K562 (cell line): ENCODE measurements at regions not wholly inside any gene's neighbourhood (a gene's known extent, or its start where the extent isn't known, plus 50 kb on each side); places are given as distances from the start of the nearest gene placed in this dataset.

ENCODE experiments used
- ATAC-seq: fragments of 200-7000 bp; cut with Tn5 transposase; 3 replicates; pipeline ENCODE4 v1.9.1; 2020; ENCODE audit warnings: moderate library complexity
- BruUV-seq: library from RNA; stranded (reverse); fragments of 400-500 nt; replicated peaks from 2 replicates; lab custom pipeline; 2021; lab: Mats Ljungman, UMichigan
- CTCF ChIA-PET: fragments of 300-600 bp; formaldehyde crosslinking; extraction: SDS; loops from one replicate; lab custom pipeline; 2021; ENCODE audit warnings: low intra/inter-chr PET ratio; lab: Yijun Ruan, JAX
- POLR2A ChIA-PET: fragments of 300-600, 350-650 bp; sonication (Branson Sonifier 250); formaldehyde crosslinking; extraction: SDS; loops from one replicate; lab custom pipeline; 2021; ENCODE audit warnings: antibody characterized with exemption, inconsistent platforms; lab: Yijun Ruan, JAX
- DNase-seq, 4 experiments: peaks; one replicate each; pipeline versions ENCODE4 v3.0.0 to v3.0.0-alpha.2; 2011 to 2018; ENCODE audit warnings: low spot score in 3 of 4, mixed read lengths in 3 of 4; ENCODE audit errors: extremely low read depth in 1 of 4
- FAIRE-seq: peaks from 2 replicates; lab custom pipeline; 2011; peaks lifted over from hg19 to GRCh38; lab: Jason Lieb, UNC
- H2AFZ ChIP-seq: 2 replicates; pipeline ENCODE4 v1.6.0; 2011; ENCODE audit warnings: low read depth, low read length, control low read depth, inconsistent platforms
- H3K27ac ChIP-seq: fragments of 200-600 bp; 3 replicates; pipeline ENCODE4 v1.8.0; 2011; ENCODE audit warnings: low read depth, mild to moderate bottlenecking, control low read depth, inconsistent platforms, low read length, moderate library complexity, mixed read lengths; ENCODE audit errors: extremely low read depth
- H3K27me3 ChIP-seq, 2 experiments: fragments of 300-600 bp in 1 of 2; 2 replicates in 1 of 2; 3 replicates in 1 of 2; pipeline versions ENCODE4 v1.6.0 to v1.8.0; 2011; ENCODE audit warnings: inconsistent platforms in 2 of 2, low read length in 2 of 2, mild to moderate bottlenecking in 1 of 2, mixed read lengths in 1 of 2, moderate library complexity in 1 of 2; ENCODE audit not compliant: control insufficient read depth in 2 of 2, insufficient read depth in 2 of 2
- H3K36me3 ChIP-seq: fragments of 300-600 bp; 3 replicates; pipeline ENCODE4 v1.8.0; 2011; ENCODE audit warnings: mild to moderate bottlenecking, low read length, inconsistent platforms; ENCODE audit not compliant: control insufficient read depth, insufficient read depth
- H3K4me1 ChIP-seq, 2 experiments: fragments of 200-600 bp in 1 of 2; replicated peaks in 1 of 2; 2 replicates in 1 of 2; 3 replicates in 1 of 2; pipeline versions ENCODE4 v1.5.1 to v1.8.0; 2011; ENCODE audit warnings: inconsistent platforms in 2 of 2, low read length in 2 of 2, mild to moderate bottlenecking in 1 of 2, mixed read lengths in 1 of 2, moderate library complexity in 1 of 2; ENCODE audit not compliant: control insufficient read depth in 2 of 2, insufficient read depth in 2 of 2
- H3K4me2 ChIP-seq: 2 replicates; pipeline ENCODE4 v1.6.1; 2011; ENCODE audit warnings: low read length, control low read depth, inconsistent platforms, mixed read lengths; ENCODE audit not compliant: insufficient read depth
- H3K4me3 ChIP-seq: fragments of 200-600 bp; sonication (generic), shearing (Covaris generic); 2 replicates; pipeline ENCODE4 v1.5.1; 2016; ENCODE audit warnings: control low read depth, inconsistent platforms
- H3K79me2 ChIP-seq: fragments of 200-600 bp; 3 replicates; pipeline ENCODE4 v1.8.0; 2011; ENCODE audit warnings: low read length, inconsistent platforms; ENCODE audit not compliant: control insufficient read depth, insufficient read depth
- H3K9ac ChIP-seq, 2 experiments: 2 replicates each; pipeline versions ENCODE4 v1.6.0 to v1.6.1; 2011; ENCODE audit warnings: low read depth in 2 of 2, low read length in 2 of 2, control low read depth in 1 of 2, inconsistent platforms in 1 of 2, mild to moderate bottlenecking in 1 of 2, mixed read lengths in 1 of 2; ENCODE audit not compliant: insufficient read depth in 1 of 2
- H3K9me1 ChIP-seq: one replicate; pipeline ENCODE4 v1.6.0; 2011; ENCODE audit warnings: inconsistent platforms, mild to moderate bottlenecking, low read length, moderate library complexity; ENCODE audit not compliant: control insufficient read depth, insufficient read depth
- H3K9me3 ChIP-seq: replicated peaks from 2 replicates; pipeline ENCODE4 v1.5.1; 2011; ENCODE audit warnings: low read depth, low read length, inconsistent platforms; ENCODE audit not compliant: control insufficient read depth, insufficient read depth
- H4K20me1 ChIP-seq: replicated peaks from 2 replicates; pipeline ENCODE4 v1.6.1; 2011; ENCODE audit warnings: low read length, inconsistent platforms, mixed read lengths; ENCODE audit not compliant: control insufficient read depth, insufficient read depth
- NFIX ChIP-seq: fragments of 250-450 bp; sonication (Bioruptor Pico); IDR thresholded peaks from 2 replicates; pipeline ENCODE4 v1.4.0; 2020; ENCODE audit warnings: low read depth, mild to moderate bottlenecking, moderate library complexity
- PRMT5 ChIP-seq: sonication (generic); formaldehyde crosslinking; IDR thresholded peaks from 2 replicates; pipeline ENCODE4 v1.5.0; 2020; ENCODE audit warnings: missing genetic modification reagents
- RFX1 ChIP-seq: fragments of 450-650 bp; IDR thresholded peaks from 2 replicates; pipeline ENCODE4 v1.6.1; 2016; ENCODE audit warnings: mild to moderate bottlenecking, moderate library complexity
- TFE3 ChIP-seq: fragments of 450-650 bp; formaldehyde crosslinking; IDR thresholded peaks from 2 replicates; pipeline ENCODE4 v1.4.0; 2020; ENCODE audit warnings: mild to moderate bottlenecking, mixed read lengths
- ZNF764 ChIP-seq: fragments of 250-450 bp; sonication (Bioruptor Pico); IDR thresholded peaks from 2 replicates; pipeline ENCODE4 v1.4.0; 2020; ENCODE audit warnings: low read depth, mild to moderate bottlenecking, moderate library complexity
- WGBS: fragments of 100-300 bp; shearing (Covaris generic); methylation state at CpG from one replicate; pipeline ENCODE4 v1.1.6; 2016; ENCODE audit warnings: low coverage, mixed read lengths; ENCODE audit not compliant: insufficient coverage; ENCODE audit errors: missing lambda C conversion rate; 5-methylcytosine and 5-hydroxymethylcytosine counted together
- in situ Hi-C: fragments of 300-500 bp; cut with MboI; formaldehyde crosslinking; loops from 4 replicates; pipeline ENCODE4 v1.15.0; 2018; ENCODE audit warnings: inconsistent platforms, mixed read lengths
- intact Hi-C: fragments of 100-400 bp; cut with micrococcal nuclease; formaldehyde crosslinking; loops from 2 replicates; pipeline ENCODE4 v1.14.2; 2022

- Histone ChIP-seq H3K27me3 (no peaks in the 10 kb centered on the region), H3K9me3 (no peaks in the 10 kb centered on the region), H3K9ac (no peak overlapping the region), H3K4me3 (no peak overlapping the region), H3K4me2 (no peak overlapping the region), H3K27ac (no peak overlapping the region), H3K79me2 (no peaks in the 10 kb centered on the region), H2AFZ (no peak overlapping the region), H3K9me1 (no peaks in the 10 kb centered on the region), H3K4me1 (peaks cover 0 to 3% of the 10 kb centered on the region in 2 experiments; a peak in 1 of 5 replicates), H3K36me3 (no peaks in the 10 kb centered on the region), H4K20me1 (no peaks in the 10 kb centered on the region; the same call in 1 of the 2 replicates)
- in situ Hi-C loops (no loop called here), intact Hi-C loops (loop anchor here (5.0 kb wide), 1 partner anchor 397 kb away; no protein-coding TSS in a partner anchor)
- 0% methylated on average over 1 of the region's 1 CpG for WGBS
- FAIRE-seq = no peak
- ATAC-seq = no peak
- TF ChIP-seq NFIX (CRISPR knock-in tag) (no peak), TFE3 (CRISPR knock-in tag) (no peak)
- DNase-seq = no peak
- CTCF ChIA-PET = no interaction called here
- no TSS peak for BruUV-seq
- POLR2A ChIA-PET = no interaction called here
Measured at GRCh38 chr17:34174496-34174895, 80.6 kb upstream of the CCL2 start.

GRCh38 chr17:34176440-34176839, 78.6 kb upstream of the CCL2 start:
- WGBS = 0% methylated on average over 2 of the region's 2 CpGs
- no peaks in the 10 kb centered on the region for H3K9me1 ChIP-seq
- no peaks in the 10 kb centered on the region for H3K79me2 ChIP-seq
- no peak for DNase-seq
- no peak overlapping the region for H3K27ac ChIP-seq
- no peaks in the 10 kb centered on the region for H3K9me3 ChIP-seq
- ChIA-PET CTCF (no interaction called here), POLR2A (no interaction called here)
- no peaks in the 10 kb centered on the region; the same call in 1 of the 2 replicates for H4K20me1 ChIP-seq
- no peak overlapping the region for H3K9ac ChIP-seq
- BruUV-seq = no TSS peak
- H3K4me2 ChIP-seq = no peak overlapping the region
- no peak for FAIRE-seq
- no peak overlapping the region for H2AFZ ChIP-seq
- in situ Hi-C loops = no loop called here
- intact Hi-C loops = no loop called here
- no peak for ATAC-seq
- no peaks in the 10 kb centered on the region for H3K27me3 ChIP-seq
- H3K36me3 ChIP-seq = no peaks in the 10 kb centered on the region
- no peak overlapping the region for H3K4me3 ChIP-seq
- peaks cover 0 to 2% of the 10 kb centered on the region in 2 experiments; a peak in 1 of 5 replicates for H3K4me1 ChIP-seq
- 0 out of 2 replicates have a peak, but pooled peaks have one; percentile 7 for TF ChIP-seq RFX1
- no peak for TF ChIP-seq ZNF764 (CRISPR knock-in tag)
- TF ChIP-seq PRMT5 (CRISPR knock-in tag) = no peak
